ENCODE measurements at regions not wholly inside any gene's neighbourhood (a gene's known extent, or its start where the extent isn't known, plus 50 kb on each side); places are given as distances from the start of the nearest gene placed in this dataset.

- no peak overlapping the region for H3K27ac ChIP-seq (ENCODE audit: insufficient read depth, low read length)
- ChIA-PET CTCF (interaction anchor here (0.7 kb wide), 1 partner anchor 9 kb away, joined by 3 read pairs; no protein-coding TSS in a partner anchor), POLR2A (ENCODE audit: unreplicated experiment) (no interaction called here)
These were observed 309.6 kb upstream of the SKOR2 start for GRCh38 chr18:47560723-47561715.

More at GRCh38 chr18:47560723-47561715, 309.6 kb upstream of the SKOR2 start:
- Histone ChIP-seq H4K20me1 (ENCODE audit: insufficient read depth, low read length) (no peaks in the 10 kb centered on the region), H3K18ac (ENCODE audit: low read depth, low read length) (no peak overlapping the region), H3K4me1 (ENCODE audit: control insufficient read depth, insufficient read depth, low read length) (no peaks in the 10 kb centered on the region), H3K4me3 (ENCODE audit: insufficient read depth, low read depth, low read length) (no peak overlapping the region), H4K8ac (ENCODE audit: low read depth in 2 of 2, low read length in 2 of 2) (no peak overlapping the region), H3K4ac (ENCODE audit: low read depth, low read length) (no peak overlapping the region), H4K5ac (ENCODE audit: low read depth, low read length) (no peak overlapping the region), H2BK20ac (ENCODE audit: low read depth, low read length) (no peak overlapping the region), H3K4me2 (ENCODE audit: low read depth, low read length) (no peak overlapping the region), H2BK120ac (ENCODE audit: low read depth, low read length) (no peak overlapping the region), H3K9me3 (ENCODE audit: control insufficient read depth, insufficient read depth, low read length) (peaks cover 4% of the 10 kb centered on the region; the same call in 1 of the 2 replicates), H3K23ac (ENCODE audit: low read depth, low read length) (no peak overlapping the region), H2AFZ (replicated peaks; ENCODE audit: low read length, poor library complexity) (no peak overlapping the region), H2BK15ac (ENCODE audit: low read depth, low read length) (no peak overlapping the region), H3K79me1 (ENCODE audit: low read depth in 1 of 2, low read length in 2 of 2) (no peaks in the 10 kb centered on the region), H2AK9ac (replicated peaks; ENCODE audit: low read depth, low read length, poor library complexity) (no peak overlapping the region), H3K9me1 (ENCODE audit: insufficient read depth, low read length) (no peaks in the 10 kb centered on the region; the same call in 1 of the 2 replicates), H3K14ac (replicated peaks; ENCODE audit: low read depth, low read length) (no peak overlapping the region), H4K91ac (ENCODE audit: insufficient read depth, low read depth, low read length) (no peak overlapping the region), H3K27me3 (ENCODE audit: control insufficient read depth, insufficient read depth, low read length) (no peaks in the 10 kb centered on the region), H3K36me3 (ENCODE audit: control insufficient read depth, insufficient read depth, low read length) (no peaks in the 10 kb centered on the region), H2BK5ac (ENCODE audit: low read depth, low read length, poor library complexity, severe bottlenecking) (no peak overlapping the region), H2AK5ac (ENCODE audit: low read depth, low read length) (no peak overlapping the region), H3K9ac (ENCODE audit: low read depth, low read length) (no peak overlapping the region), H3K56ac (ENCODE audit: extremely low read depth, insufficient read depth, low read length) (no peak overlapping the region)
- 60% methylated on average over 1 of the region's 17 CpGs; no CpG with 5 or more reads in 1 of the 2 experiments for WGBS, 2 experiments (ENCODE audit: extremely low coverage in 2 of 2, insufficient read length in 1 of 2)
- BruUV-seq (replicated peaks): no TSS peak
- no peak for ATAC-seq (ENCODE audit: low read depth)
- DNase-seq: no peak
- dilution Hi-C loops (cut with HindIII; ENCODE audit: low sequenced_read_pairs, unreplicated experiment) (no loop called here), in situ Hi-C loops (cut with MboI; ENCODE audit: low sequenced_read_pairs) (no loop called here), intact Hi-C loops (cut with micrococcal nuclease) (no loop called here)
- TF ChIP-seq, protein P1, sequence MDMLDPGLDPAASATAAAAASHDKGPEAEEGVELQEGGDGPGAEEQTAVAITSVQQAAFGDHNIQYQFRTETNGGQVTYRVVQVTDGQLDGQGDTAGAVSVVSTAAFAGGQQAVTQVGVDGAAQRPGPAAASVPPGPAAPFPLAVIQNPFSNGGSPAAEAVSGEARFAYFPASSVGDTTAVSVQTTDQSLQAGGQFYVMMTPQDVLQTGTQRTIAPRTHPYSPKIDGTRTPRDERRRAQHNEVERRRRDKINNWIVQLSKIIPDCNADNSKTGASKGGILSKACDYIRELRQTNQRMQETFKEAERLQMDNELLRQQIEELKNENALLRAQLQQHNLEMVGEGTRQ (IDR thresholded peaks at IDR 0.05; ENCODE audit: low read depth, low read length): no peak
- no peak for TF ChIP-seq SMC3 (IDR thresholded peaks at IDR 0.05; ENCODE audit: low read depth, low read length)
- TF ChIP-seq FOS (IDR thresholded peaks at IDR 0.05; ENCODE audit: low read depth, low read length): no peak
- TF ChIP-seq ELK1 (IDR thresholded peaks at IDR 0.05; ENCODE audit: borderline replicate concordance, low read depth, low read length): no peak
- TF ChIP-seq CHD1 (IDR thresholded peaks at IDR 0.05; ENCODE audit: low read depth, low read length): no peak
